Lower leg skin (tissue), 4 donors: ENCODE measurements at regions not wholly inside any gene's neighbourhood (a gene's known extent, or its start where the extent isn't known, plus 50 kb on each side); places are given as distances from the start of the nearest gene placed in this dataset.

Source experiments
- DNase-seq, 2 donors: peaks; one replicate each; pipeline ENCODE4 v3.0.0-alpha.2; 2019; ENCODE audit warnings: low spot score in 2 of 2
- H3K4me3 ChIP-seq: fragments of 200-600 bp; sonication (generic); 2 replicates; pipeline ENCODE4 v1.5.1; 2017; ENCODE audit warnings: mild to moderate bottlenecking, low read depth; ENCODE audit not compliant: poor library complexity, severe bottlenecking
- CTCF ChIP-seq, 3 donors: fragments of 450-650 bp; IDR thresholded peaks; one replicate each; pipeline ENCODE4 v1.5.1; 2016; ENCODE audit warnings: antibody characterized with exemption in 3 of 3, mild to moderate bottlenecking in 3 of 3, moderate library complexity in 2 of 3
- POLR2A ChIP-seq, 2 donors: fragments of 450-650 bp; IDR thresholded peaks; one replicate each; pipeline ENCODE4 v1.6.1; 2016 to 2017; ENCODE audit warnings: antibody characterized with exemption in 2 of 2, mild to moderate bottlenecking in 1 of 2, moderate library complexity in 1 of 2
- whole genome bisulfite sequencing, 2 donors: methylation state at CpG; one replicate each; pipeline ENCODE4 v1.1.5; 2018; 5-methylcytosine and 5-hydroxymethylcytosine counted together
- intact Hi-C: fragments of 100-400 bp; cut with DNase I; formaldehyde crosslinking; loops from one replicate; pipeline ENCODE4 v1.15.0; 2023; ENCODE audit warnings: low total_unique reads

DNA sequence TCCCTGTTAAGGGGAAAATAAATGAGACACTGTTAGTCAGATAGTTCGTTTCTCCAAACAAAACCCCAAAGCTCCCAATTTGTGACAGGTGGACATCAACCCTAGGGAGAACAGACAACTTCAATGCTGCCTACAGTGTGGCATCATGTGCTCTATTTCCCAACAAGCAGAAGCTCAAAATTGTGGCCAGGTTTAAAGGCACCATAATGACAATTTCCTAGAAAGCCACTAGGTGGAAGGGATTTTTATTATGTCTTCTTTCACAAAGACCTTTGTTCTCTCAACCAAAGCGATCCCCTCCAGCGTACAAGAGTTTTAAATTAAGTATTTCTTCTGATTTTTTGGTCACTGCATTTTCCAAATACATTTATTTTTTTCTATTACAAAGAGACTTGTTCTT, 88.0 kb upstream of the MBIP start:
- TF ChIP-seq CTCF (IDR thresholded peaks at IDR 0.05) = no peak
- TF ChIP-seq POLR2A (IDR thresholded peaks at IDR 0.05) = no peak
- WGBS, 2 donors = 62 to 68% methylated on average over 3 of the region's 3 CpGs
- intact Hi-C loops = no loop called here
- H3K4me3 ChIP-seq = no peak overlapping the region
- no peak for DNase-seq

GRCh38 chr14:36405589-36406274, 85.3 kb upstream of the MBIP start:
- 97 to 100% methylated on average over 1 of the region's 1 CpG for WGBS, 2 donors
- TF ChIP-seq CTCF (IDR thresholded peaks at IDR 0.05) (no peak), POLR2A (IDR thresholded peaks at IDR 0.05) (no peak)
- DNase-seq = no peak
- intact Hi-C loops = no loop called here
- no peak overlapping the region for H3K4me3 ChIP-seq

DNA sequence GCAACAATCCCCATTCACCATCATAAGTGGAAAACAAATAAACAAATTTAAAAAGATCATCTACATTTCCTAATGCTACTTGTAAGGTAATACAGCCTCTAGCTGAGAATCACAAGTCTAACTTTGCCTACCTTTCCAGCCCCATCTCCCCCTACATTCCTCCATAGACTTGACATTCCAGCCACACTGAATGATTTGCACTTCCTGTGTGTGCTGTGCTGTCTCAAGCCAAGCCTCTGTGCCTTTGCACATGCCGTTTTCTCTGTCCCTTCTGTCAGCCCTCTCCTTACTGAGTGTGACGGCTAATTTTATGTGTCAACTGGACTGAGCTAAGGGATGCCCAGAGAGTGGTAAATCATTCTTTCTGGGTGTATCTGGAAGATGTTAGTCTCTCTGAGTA, 82.4 kb upstream of the MBIP start:
- 83% methylated on average over 2 of the region's 2 CpGs for WGBS, 2 donors
- intact Hi-C loops = no loop called here
- TF ChIP-seq POLR2A (IDR thresholded peaks at IDR 0.05) (no peak), CTCF (IDR thresholded peaks at IDR 0.05) (no peak)
- no peak for DNase-seq
- H3K4me3 ChIP-seq = no peak overlapping the region

- H3K4me3 ChIP-seq = no peak overlapping the region
- no peak for TF ChIP-seq CTCF (IDR thresholded peaks at IDR 0.05)
- TF ChIP-seq POLR2A (IDR thresholded peaks at IDR 0.05) = no peak
- DNase-seq = no peak
- intact Hi-C loops = no loop called here
- WGBS, 2 donors = 87% methylated on average over 5 of the region's 5 CpGs
These were observed 78.2 kb upstream of the MBIP start for GRCh38 chr14:36398463-36399291.

GRCh38 chr14:36397357-36397756, 76.9 kb upstream of the MBIP start:
- TF ChIP-seq CTCF (IDR thresholded peaks at IDR 0.05) (no peak), POLR2A (IDR thresholded peaks at IDR 0.05) (no peak)
- H3K4me3 ChIP-seq = no peak overlapping the region
- DNase-seq = no peak
- intact Hi-C loops = no loop called here
